ENCODE measurements at regions not wholly inside any gene's neighbourhood (a gene's known extent, or its start where the extent isn't known, plus 50 kb on each side); places are given as distances from the start of the nearest gene placed in this dataset.

- no peaks in the 10 kb centered on the region for H3K4me1 ChIP-seq (ENCODE audit: insufficient read depth, low read length)
- Mint-ChIP-seq H3K27me3 (ENCODE audit: low read depth, unreplicated experiment) (peaks cover 49% of the 10 kb centered on the region), H3K27ac (ENCODE audit: unreplicated experiment) (no peak overlapping the region)
These were observed 83.3 kb downstream of the FOXA2 start for GRCh38 chr20:22501034-22501433.

GRCh38 chr20:22499515-22500166 lies 84.7 kb downstream of the FOXA2 start:
- no peak for DNase-seq (ENCODE audit: low read depth)
- no peaks in the 10 kb centered on the region for H3K4me1 ChIP-seq (ENCODE audit: insufficient read depth, low read length)
- no peak overlapping the region for H3K27ac Mint-ChIP-seq (ENCODE audit: unreplicated experiment)
- H3K9me3 ChIP-seq (ENCODE audit: insufficient read depth, low read depth, low read length): peaks cover 12% of the 10 kb centered on the region
- no peak overlapping the region for H2AFZ ChIP-seq (ENCODE audit: low read depth, low read length)
- no peak overlapping the region for H3K4me2 ChIP-seq (ENCODE audit: low read length)
- H4K20me1 ChIP-seq (ENCODE audit: insufficient read depth, low read length): no peaks in the 10 kb centered on the region
- no peak overlapping the region for H3K9ac ChIP-seq (ENCODE audit: low read length)
- H3K4me3 ChIP-seq (ENCODE audit: insufficient read depth, low read depth, low read length): no peak overlapping the region
- no peak overlapping the region for H3K4me3 Mint-ChIP-seq (ENCODE audit: unreplicated experiment)
- peaks cover 43% of the 10 kb centered on the region for H3K27me3 Mint-ChIP-seq (ENCODE audit: low read depth, unreplicated experiment)
- FAIRE-seq: no peak
- no peaks in the 10 kb centered on the region for H3K27me3 ChIP-seq (ENCODE audit: insufficient read depth, low read length)
- no peaks in the 10 kb centered on the region for H3K36me3 Mint-ChIP-seq (ENCODE audit: low read depth, unreplicated experiment)
- H3K36me3 ChIP-seq (ENCODE audit: insufficient read depth, low read length): no peaks in the 10 kb centered on the region
- H3K27ac ChIP-seq (ENCODE audit: low read depth, low read length): no peak overlapping the region
- TF ChIP-seq EZH2 (IDR thresholded peaks at IDR 0.05; ENCODE audit: insufficient read depth, low read length) (no peak), CTCF (IDR thresholded peaks at IDR 0.05; ENCODE audit: insufficient read depth, low read depth, low read length) (no peak)
- no peaks in the 10 kb centered on the region for H3K4me1 Mint-ChIP-seq (ENCODE audit: low read depth, unreplicated experiment)
- peaks cover 4% of the 10 kb centered on the region for H3K9me3 Mint-ChIP-seq (ENCODE audit: unreplicated experiment)
- H3K79me2 ChIP-seq (ENCODE audit: insufficient read depth, low read length): no peaks in the 10 kb centered on the region

More at GRCh38 chr20:22501034-22501433, 83.3 kb downstream of the FOXA2 start:
- FAIRE-seq (no peak), DNase-seq (ENCODE audit: low read depth) (no peak)
- H3K27me3 ChIP-seq (ENCODE audit: insufficient read depth, low read length): no peaks in the 10 kb centered on the region
- Mint-ChIP-seq H3K9me3 (ENCODE audit: unreplicated experiment) (peaks cover 4% of the 10 kb centered on the region), H3K4me3 (ENCODE audit: unreplicated experiment) (no peak overlapping the region), H3K36me3 (ENCODE audit: low read depth, unreplicated experiment) (no peaks in the 10 kb centered on the region), H3K4me1 (ENCODE audit: low read depth, unreplicated experiment) (no peaks in the 10 kb centered on the region)
- no peaks in the 10 kb centered on the region for H4K20me1 ChIP-seq (ENCODE audit: insufficient read depth, low read length)
- H3K36me3 ChIP-seq (ENCODE audit: insufficient read depth, low read length): no peaks in the 10 kb centered on the region
- no peak overlapping the region for H3K27ac ChIP-seq (ENCODE audit: low read depth, low read length)
- no peak overlapping the region for H2AFZ ChIP-seq (ENCODE audit: low read depth, low read length)
- no peak for TF ChIP-seq EZH2 (IDR thresholded peaks at IDR 0.05; ENCODE audit: insufficient read depth, low read length)
- TF ChIP-seq CTCF (IDR thresholded peaks at IDR 0.05; ENCODE audit: insufficient read depth, low read depth, low read length): no peak
- H3K4me2 ChIP-seq (ENCODE audit: low read length): no peak overlapping the region
- no peak overlapping the region for H3K4me3 ChIP-seq (ENCODE audit: insufficient read depth, low read depth, low read length)
- no peaks in the 10 kb centered on the region for H3K79me2 ChIP-seq (ENCODE audit: insufficient read depth, low read length)
- H3K9ac ChIP-seq (ENCODE audit: low read length): no peak overlapping the region
- peaks cover 15% of the 10 kb centered on the region for H3K9me3 ChIP-seq (ENCODE audit: insufficient read depth, low read depth, low read length)

GRCh38 chr20:22496817-22497216 lies 87.6 kb downstream of the FOXA2 start:
- Mint-ChIP-seq H3K4me3 (ENCODE audit: unreplicated experiment) (no peak overlapping the region), H3K36me3 (ENCODE audit: low read depth, unreplicated experiment) (no peaks in the 10 kb centered on the region), H3K27me3 (ENCODE audit: low read depth, unreplicated experiment) (peaks cover 31% of the 10 kb centered on the region), H3K27ac (ENCODE audit: unreplicated experiment) (no peak overlapping the region), H3K9me3 (ENCODE audit: unreplicated experiment) (peaks cover 4% of the 10 kb centered on the region), H3K4me1 (ENCODE audit: low read depth, unreplicated experiment) (no peaks in the 10 kb centered on the region)
- H3K4me2 ChIP-seq (ENCODE audit: low read length): no peak overlapping the region
- no peak overlapping the region for H3K4me3 ChIP-seq (ENCODE audit: insufficient read depth, low read depth, low read length)
- peaks cover 10% of the 10 kb centered on the region for H3K9me3 ChIP-seq (ENCODE audit: insufficient read depth, low read depth, low read length)
- no peaks in the 10 kb centered on the region for H3K27me3 ChIP-seq (ENCODE audit: insufficient read depth, low read length)
- DNase-seq (ENCODE audit: low read depth) (no peak), FAIRE-seq (no peak)
- no peak overlapping the region for H3K9ac ChIP-seq (ENCODE audit: low read length)
- TF ChIP-seq EZH2 (IDR thresholded peaks at IDR 0.05; ENCODE audit: insufficient read depth, low read length) (no peak), CTCF (IDR thresholded peaks at IDR 0.05; ENCODE audit: insufficient read depth, low read depth, low read length) (no peak)
- H2AFZ ChIP-seq (ENCODE audit: low read depth, low read length): no peak overlapping the region
- H4K20me1 ChIP-seq (ENCODE audit: insufficient read depth, low read length): no peaks in the 10 kb centered on the region
- H3K27ac ChIP-seq (ENCODE audit: low read depth, low read length): no peak overlapping the region
- no peaks in the 10 kb centered on the region for H3K4me1 ChIP-seq (ENCODE audit: insufficient read depth, low read length)
- H3K36me3 ChIP-seq (ENCODE audit: insufficient read depth, low read length): no peaks in the 10 kb centered on the region
- no peaks in the 10 kb centered on the region for H3K79me2 ChIP-seq (ENCODE audit: insufficient read depth, low read length)

Measured in astrocyte (in vitro differentiated cells and primary cell).